Type B pancreatic cell (in vitro differentiated cells): ENCODE measurements at regions not wholly inside any gene's neighbourhood (a gene's known extent, or its start where the extent isn't known, plus 50 kb on each side); places are given as distances from the start of the nearest gene placed in this dataset.

Source experiments
- DNase-seq: peaks from one replicate; pipeline ENCODE4 v3.0.0; 2021; ENCODE audit warnings: mixed read lengths; ENCODE audit not compliant: unreplicated experiment; ENCODE audit errors: extremely low spot score
- H3K27ac Mint-ChIP-seq: 2 replicates; pipeline ENCODE4 v1.8.0; 2021; ENCODE audit warnings: mild to moderate bottlenecking, mixed read lengths
- H3K27me3 Mint-ChIP-seq: 2 replicates; pipeline ENCODE4 v1.8.0; 2021; ENCODE audit warnings: mixed read lengths
- H3K36me3 Mint-ChIP-seq: 2 replicates; pipeline ENCODE4 v1.8.0; 2021; ENCODE audit warnings: mixed read lengths
- H3K4me1 Mint-ChIP-seq: one replicate; pipeline ENCODE4 v1.8.0; 2021; ENCODE audit warnings: mixed read lengths; ENCODE audit not compliant: unreplicated experiment
- H3K4me3 Mint-ChIP-seq: 2 replicates; pipeline ENCODE4 v1.8.0; 2021; ENCODE audit warnings: mild to moderate bottlenecking, mixed read lengths
- H3K9me3 Mint-ChIP-seq: 2 replicates; pipeline ENCODE4 v1.8.0; 2021; ENCODE audit warnings: mixed read lengths
- CTCF ChIP-seq: fragments of 200-600 bp; sonication (generic); conservative IDR thresholded peaks from 2 replicates; pipeline ENCODE4 v1.5.0; 2021; ENCODE audit warnings: antibody characterized with exemption, mild to moderate bottlenecking

- no peak overlapping the region for H3K27ac Mint-ChIP-seq
- H3K36me3 Mint-ChIP-seq: no peaks in the 10 kb centered on the region
- peaks cover 11% of the 10 kb centered on the region for H3K9me3 Mint-ChIP-seq
- H3K27me3 Mint-ChIP-seq: peaks cover 10% of the 10 kb centered on the region
- no peak overlapping the region for H3K4me3 Mint-ChIP-seq
- no peak for TF ChIP-seq CTCF
- no peak for DNase-seq
- H3K4me1 Mint-ChIP-seq: no peaks in the 10 kb centered on the region
Observed at GRCh38 chr14:101428409-101428808, 132.9 kb upstream of the DIO3 start.

GRCh38 chr14:101435546-101435945, 125.7 kb upstream of the DIO3 start:
- Mint-ChIP-seq H3K27me3 (no peaks in the 10 kb centered on the region), H3K27ac (no peak overlapping the region), H3K9me3 (no peaks in the 10 kb centered on the region), H3K36me3 (no peaks in the 10 kb centered on the region), H3K4me1 (peaks cover 8% of the 10 kb centered on the region), H3K4me3 (no peak overlapping the region)
- TF ChIP-seq CTCF: no peak
- no peak for DNase-seq

GRCh38 chr14:101439023-101439422, 122.3 kb upstream of the DIO3 start:
- Mint-ChIP-seq H3K36me3 (no peaks in the 10 kb centered on the region), H3K27me3 (no peaks in the 10 kb centered on the region), H3K4me3 (no peak overlapping the region), H3K27ac (no peak overlapping the region), H3K9me3 (no peaks in the 10 kb centered on the region), H3K4me1 (peaks cover 8% of the 10 kb centered on the region)
- DNase-seq: no peak
- no peak for TF ChIP-seq CTCF

GRCh38 chr14:101440496-101440895, 120.8 kb upstream of the DIO3 start:
- Mint-ChIP-seq H3K4me3 (no peak overlapping the region), H3K27me3 (peaks cover 3% of the 10 kb centered on the region), H3K27ac (no peak overlapping the region), H3K9me3 (no peaks in the 10 kb centered on the region), H3K36me3 (no peaks in the 10 kb centered on the region), H3K4me1 (peaks cover 8% of the 10 kb centered on the region)
- no peak for TF ChIP-seq CTCF
- DNase-seq: no peak

- peaks cover 3% of the 10 kb centered on the region for H3K27me3 Mint-ChIP-seq
Observed at GRCh38 chr14:101441710-101442109, 119.6 kb upstream of the DIO3 start.

More at GRCh38 chr14:101441710-101442109, 119.6 kb upstream of the DIO3 start:
- Mint-ChIP-seq H3K27ac (no peak overlapping the region), H3K4me3 (no peak overlapping the region), H3K36me3 (no peaks in the 10 kb centered on the region), H3K4me1 (peaks cover 8% of the 10 kb centered on the region), H3K9me3 (no peaks in the 10 kb centered on the region)
- no peak for DNase-seq
- TF ChIP-seq CTCF: no peak
